ENCODE measurements at regions not wholly inside any gene's neighbourhood (a gene's known extent, or its start where the extent isn't known, plus 50 kb on each side); places are given as distances from the start of the nearest gene placed in this dataset.
A peak's percentile ranks its signal among the peaks of the same experiment; 100 is the strongest.

- ChIA-PET POLR2A (no interaction called here), CTCF (interaction anchor here (1.1 to 2.9 kb wide), 6 partner anchors 11 to 199 kb away, joined by 3 to 10 read pairs (median 4); no protein-coding TSS in a partner anchor)
- no peak for DNase-seq (ENCODE audit: extremely low spot score)
- TF ChIP-seq, protein P1, sequence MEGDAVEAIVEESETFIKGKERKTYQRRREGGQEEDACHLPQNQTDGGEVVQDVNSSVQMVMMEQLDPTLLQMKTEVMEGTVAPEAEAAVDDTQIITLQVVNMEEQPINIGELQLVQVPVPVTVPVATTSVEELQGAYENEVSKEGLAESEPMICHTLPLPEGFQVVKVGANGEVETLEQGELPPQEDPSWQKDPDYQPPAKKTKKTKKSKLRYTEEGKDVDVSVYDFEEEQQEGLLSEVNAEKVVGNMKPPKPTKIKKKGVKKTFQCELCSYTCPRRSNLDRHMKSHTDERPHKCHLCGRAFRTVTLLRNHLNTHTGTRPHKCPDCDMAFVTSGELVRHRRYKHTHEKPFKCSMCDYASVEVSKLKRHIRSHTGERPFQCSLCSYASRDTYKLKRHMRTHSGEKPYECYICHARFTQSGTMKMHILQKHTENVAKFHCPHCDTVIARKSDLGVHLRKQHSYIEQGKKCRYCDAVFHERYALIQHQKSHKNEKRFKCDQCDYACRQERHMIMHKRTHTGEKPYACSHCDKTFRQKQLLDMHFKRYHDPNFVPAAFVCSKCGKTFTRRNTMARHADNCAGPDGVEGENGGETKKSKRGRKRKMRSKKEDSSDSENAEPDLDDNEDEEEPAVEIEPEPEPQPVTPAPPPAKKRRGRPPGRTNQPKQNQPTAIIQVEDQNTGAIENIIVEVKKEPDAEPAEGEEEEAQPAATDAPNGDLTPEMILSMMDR (IDR thresholded peaks at IDR 0.05; ENCODE audit: control extremely low read depth, extremely low read depth, low read depth, missing control alignments): no peak
These were observed 197.3 kb upstream of the MARCKS start for GRCh38 chr6:113659762-113660404.

DNA sequence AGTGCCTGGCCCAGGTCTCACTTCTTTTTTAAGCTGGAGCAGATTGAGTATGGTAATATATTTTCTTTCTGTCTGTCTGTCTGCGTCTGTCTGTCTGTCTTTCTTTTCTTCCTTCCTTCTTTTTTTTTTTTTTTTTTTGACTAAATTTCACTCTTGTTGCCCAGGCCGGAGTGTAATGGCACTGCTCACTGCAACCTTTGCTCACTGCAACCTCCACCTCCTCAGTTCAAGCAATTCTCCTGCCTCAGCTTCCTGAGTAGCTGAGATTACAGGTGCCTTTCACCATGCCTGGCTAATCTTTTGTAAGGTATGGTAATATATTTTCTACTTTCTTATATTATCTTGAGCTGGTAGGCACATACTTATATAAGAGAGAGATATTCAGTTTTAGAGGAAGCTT is 196.3 kb upstream of the MARCKS start:
- CTCF ChIA-PET: interaction anchor here (0.8 to 2.9 kb wide), 7 partner anchors 8 to 218 kb away, joined by 3 to 10 read pairs (median 4); no protein-coding TSS in a partner anchor
- TF ChIP-seq, protein P1 (IDR thresholded peaks at IDR 0.05; ENCODE audit: control extremely low read depth, extremely low read depth, low read depth, missing control alignments): no peak
- no peak for DNase-seq (ENCODE audit: extremely low spot score)
- POLR2A ChIA-PET: no interaction called here

DNA sequence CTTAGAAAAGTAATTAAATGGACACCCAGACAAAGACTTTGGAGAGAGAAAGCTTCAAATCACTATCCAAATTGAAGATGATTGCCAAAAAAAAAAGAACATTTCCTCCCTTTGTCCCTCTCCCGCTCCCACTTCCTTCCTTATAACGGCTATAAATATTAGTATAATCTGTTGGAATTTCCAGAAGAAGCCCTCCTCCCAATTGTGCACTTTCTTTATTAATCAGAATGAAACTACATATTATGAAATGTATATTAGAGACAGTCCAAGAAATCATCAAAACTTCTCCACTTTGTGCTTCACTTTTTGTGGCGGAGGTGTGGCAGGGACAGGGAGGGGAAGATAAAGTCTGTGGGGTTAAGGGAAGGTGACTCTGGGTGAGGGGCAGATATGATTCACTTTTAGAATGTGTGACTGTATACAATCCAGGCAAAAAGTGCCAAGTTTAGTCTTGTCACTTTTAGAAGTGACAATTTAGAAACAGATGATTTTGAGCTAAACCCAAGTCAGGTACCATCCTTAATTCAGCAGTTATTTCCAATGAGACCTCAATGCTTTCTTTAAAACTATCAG is 195.0 kb upstream of the MARCKS start:
- DNase-seq (ENCODE audit: extremely low spot score): no peak
- POLR2A ChIA-PET: no interaction called here
- CTCF ChIA-PET: interaction anchor here (1.3 to 2.9 kb wide), 4 partner anchors 9 to 217 kb away, joined by 4 to 10 read pairs (median 6); no protein-coding TSS in a partner anchor

DNA sequence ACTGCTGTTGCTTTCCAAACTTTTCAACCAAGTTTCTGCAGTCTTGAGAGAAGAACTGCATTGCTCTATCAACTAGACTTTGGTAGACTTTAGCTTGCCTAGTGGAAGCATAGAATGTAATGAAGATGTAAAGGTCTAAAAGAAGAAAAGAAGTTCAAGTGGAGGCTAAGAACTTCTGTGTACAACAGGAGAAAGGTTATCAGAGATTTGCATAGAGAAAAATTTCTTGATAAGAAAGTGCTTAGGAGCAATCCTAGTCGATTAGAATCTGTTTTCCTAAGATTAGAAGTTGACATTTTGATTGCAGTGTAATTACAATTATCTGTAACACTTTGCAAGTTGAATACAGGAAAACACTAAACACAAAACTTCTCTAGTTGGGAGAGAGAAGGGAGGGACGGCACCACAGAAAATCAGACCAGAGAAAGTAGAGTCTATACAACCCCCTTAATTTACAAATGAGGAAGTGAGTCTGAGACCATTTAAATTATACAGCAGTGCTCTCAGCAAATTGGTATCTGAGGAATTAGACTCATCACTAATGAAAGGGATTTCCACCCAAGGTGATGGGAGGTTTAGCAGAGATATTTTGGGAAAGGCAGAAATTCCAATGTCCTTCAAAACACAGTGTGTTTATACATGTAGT is 194.3 kb upstream of the MARCKS start:
- TF ChIP-seq, protein P1 (IDR thresholded peaks at IDR 0.05; ENCODE audit: control extremely low read depth, extremely low read depth, low read depth, missing control alignments): no peak
- DNase-seq (ENCODE audit: extremely low spot score): peak; percentile 35
- POLR2A ChIA-PET: no interaction called here
- CTCF ChIA-PET: interaction anchor here (1.5 to 2.9 kb wide), 5 partner anchors 8 to 196 kb away, joined by 4 to 12 read pairs (median 6); no protein-coding TSS in a partner anchor

More for the DNA sequence above, 195.0 kb upstream of the MARCKS start:
- TF ChIP-seq, protein P1 (IDR thresholded peaks at IDR 0.05; ENCODE audit: control extremely low read depth, extremely low read depth, low read depth, missing control alignments): no peak

DNA sequence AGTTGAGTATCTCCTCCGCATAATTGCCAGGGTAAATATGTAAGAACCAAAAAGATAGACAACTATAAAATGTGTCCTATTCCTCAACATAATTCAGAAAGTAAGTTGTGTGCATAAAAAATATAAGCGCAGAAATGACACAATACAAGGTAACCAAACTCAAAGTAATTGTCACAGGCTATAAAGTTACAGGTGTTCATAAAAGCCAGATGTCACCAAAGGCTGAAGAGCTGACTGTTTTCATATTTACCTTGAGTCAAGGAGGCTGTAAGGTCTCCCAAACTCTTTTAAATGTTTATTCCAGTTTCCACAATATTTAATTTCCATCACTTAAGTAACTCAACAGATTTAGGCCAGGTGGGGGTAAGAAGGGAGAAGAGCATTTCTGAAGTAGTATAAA is 192.2 kb upstream of the MARCKS start:
- ChIA-PET CTCF (interaction anchor here (0.9 to 2.3 kb wide), 6 partner anchors 9 to 194 kb away, joined by 3 to 12 read pairs (median 4); no protein-coding TSS in a partner anchor), POLR2A (no interaction called here)
- DNase-seq (ENCODE audit: extremely low spot score): no peak
- TF ChIP-seq, protein P1 (IDR thresholded peaks at IDR 0.05; ENCODE audit: control extremely low read depth, extremely low read depth, low read depth, missing control alignments): no peak

- CTCF ChIA-PET: interaction anchor here (1.0 to 1.6 kb wide), 6 partner anchors 8 to 190 kb away, joined by 3 to 7 read pairs (median 4); no protein-coding TSS in a partner anchor
- no peak for DNase-seq (ENCODE audit: extremely low spot score)
- TF ChIP-seq, protein P1 (IDR thresholded peaks at IDR 0.05; ENCODE audit: control extremely low read depth, extremely low read depth, low read depth, missing control alignments): no peak
- POLR2A ChIA-PET: no interaction called here
These were observed 188.3 kb upstream of the MARCKS start for GRCh38 chr6:113668641-113669408.

Data from GM10248 (cell line).